WTC11 (cell line): ENCODE measurements at regions not wholly inside any gene's neighbourhood (a gene's known extent, or its start where the extent isn't known, plus 50 kb on each side); places are given as distances from the start of the nearest gene placed in this dataset.

Source experiments
- ATAC-seq: fragments of 200-7000 bp; cut with Tn5 transposase; 2 replicates; pipeline ENCODE4 v1.10.0; 2021; ENCODE audit warnings: mild to moderate bottlenecking, moderate library complexity
- CTCF ChIA-PET: fragments of 300-600 bp; sonication (Branson Sonifier 250); formaldehyde crosslinking; loops from one replicate; lab custom pipeline; 2021; ENCODE audit warnings: antibody characterized with exemption; lab: Charles Lee
- POLR2A ChIA-PET: fragments of 350-600 bp; sonication (Branson Sonifier 250); formaldehyde crosslinking; loops from one replicate; lab custom pipeline; 2021; ENCODE audit warnings: antibody characterized with exemption; lab: Charles Lee
- DNase-seq: peaks from one replicate; pipeline ENCODE4 v3.0.0; 2021; ENCODE audit warnings: low spot score
- H3K27ac Mint-ChIP-seq: 2 replicates; pipeline ENCODE4 v1.8.0; 2021; ENCODE audit warnings: mixed read lengths
- H3K27me3 Mint-ChIP-seq: 2 replicates; pipeline ENCODE4 v1.8.0; 2021; ENCODE audit warnings: low read depth, mild to moderate bottlenecking, moderate library complexity, mixed read lengths
- H3K36me3 Mint-ChIP-seq: 2 replicates; pipeline ENCODE4 v1.8.0; 2021; ENCODE audit warnings: mixed read lengths
- H3K4me1 Mint-ChIP-seq: 2 replicates; pipeline ENCODE4 v1.8.0; 2022; ENCODE audit warnings: mixed read lengths
- H3K4me3 Mint-ChIP-seq: 2 replicates; pipeline ENCODE4 v1.8.0; 2021; ENCODE audit warnings: mild to moderate bottlenecking, moderate library complexity, mixed read lengths
- H3K9me3 Mint-ChIP-seq: 2 replicates; pipeline ENCODE4 v1.8.0; 2021; ENCODE audit warnings: mixed read lengths
- ARID4B ChIP-seq: sonication (generic); formaldehyde crosslinking; IDR thresholded peaks from 2 replicates; pipeline ENCODE4 v1.8.0; 2023; ENCODE audit warnings: missing genetic modification reagents, mild to moderate bottlenecking, borderline replicate concordance
- CDX4 ChIP-seq: fragments of 250-450 bp; sonication (Bioruptor Pico); IDR thresholded peaks from 2 replicates; pipeline ENCODE4 v1.9.0; 2021; ENCODE audit warnings: moderate library complexity, mild to moderate bottlenecking, inconsistent platforms, borderline replicate concordance
- CTCF ChIP-seq: fragments of 200-600 bp; IDR thresholded peaks from 2 replicates; pipeline ENCODE4 v1.8.0; 2022; ENCODE audit warnings: antibody characterized with exemption
- E2F4 ChIP-seq: sonication (generic); formaldehyde crosslinking; IDR thresholded peaks from 2 replicates; pipeline ENCODE4 v1.8.1; 2022; ENCODE audit warnings: low read depth, mild to moderate bottlenecking, moderate library complexity, missing genetic modification reagents, borderline replicate concordance
- IRF2 ChIP-seq: sonication (generic); formaldehyde crosslinking; IDR thresholded peaks from 2 replicates; pipeline ENCODE4 v1.8.0; 2022; ENCODE audit warnings: low read depth, missing genetic modification reagents, borderline replicate concordance
- PRRX2 ChIP-seq: fragments of 250-450 bp; sonication (Bioruptor Pico); IDR thresholded peaks from 2 replicates; pipeline ENCODE4 v1.8.0; 2021; ENCODE audit warnings: mild to moderate bottlenecking
- RORB ChIP-seq: fragments of 250-450 bp; sonication (Bioruptor Pico); IDR thresholded peaks from 2 replicates; pipeline ENCODE4 v1.9.0; 2021; ENCODE audit warnings: mild to moderate bottlenecking
- SMAD4 ChIP-seq: sonication (generic); formaldehyde crosslinking; IDR thresholded peaks from 2 replicates; pipeline ENCODE4 v1.8.0; 2022; ENCODE audit warnings: mild to moderate bottlenecking, missing genetic modification reagents
- TP53 ChIP-seq: sonication (generic); formaldehyde crosslinking; IDR thresholded peaks from 2 replicates; pipeline ENCODE4 v1.8.1; 2023; ENCODE audit warnings: mild to moderate bottlenecking, missing genetic modification reagents
- ZNF138 ChIP-seq: sonication (generic); formaldehyde crosslinking; conservative IDR thresholded peaks from 2 replicates; pipeline ENCODE4 v1.8.1; 2022; ENCODE audit warnings: mild to moderate bottlenecking, moderate library complexity, missing genetic modification reagents
- ZNF219 ChIP-seq: sonication (generic); formaldehyde crosslinking; IDR thresholded peaks from 2 replicates; pipeline ENCODE4 v1.8.0; 2023; ENCODE audit warnings: missing genetic modification reagents, mild to moderate bottlenecking, borderline replicate concordance
- TF ChIP-seq, protein P1 (sequence below): sonication (generic); formaldehyde crosslinking; IDR thresholded peaks from 2 replicates; pipeline ENCODE4 v1.8.1; 2023; ENCODE audit warnings: mild to moderate bottlenecking, missing genetic modification reagents, borderline replicate concordance
- TF ChIP-seq, protein P2 (sequence below): sonication (generic); formaldehyde crosslinking; IDR thresholded peaks from 2 replicates; pipeline ENCODE4 v1.8.1; 2023; ENCODE audit warnings: mild to moderate bottlenecking, missing genetic modification reagents, moderate library complexity
- TF ChIP-seq, protein P3 (sequence below): sonication (generic); formaldehyde crosslinking; IDR thresholded peaks from 2 replicates; pipeline ENCODE4 v1.8.0; 2022; ENCODE audit warnings: missing genetic modification reagents

DNA sequence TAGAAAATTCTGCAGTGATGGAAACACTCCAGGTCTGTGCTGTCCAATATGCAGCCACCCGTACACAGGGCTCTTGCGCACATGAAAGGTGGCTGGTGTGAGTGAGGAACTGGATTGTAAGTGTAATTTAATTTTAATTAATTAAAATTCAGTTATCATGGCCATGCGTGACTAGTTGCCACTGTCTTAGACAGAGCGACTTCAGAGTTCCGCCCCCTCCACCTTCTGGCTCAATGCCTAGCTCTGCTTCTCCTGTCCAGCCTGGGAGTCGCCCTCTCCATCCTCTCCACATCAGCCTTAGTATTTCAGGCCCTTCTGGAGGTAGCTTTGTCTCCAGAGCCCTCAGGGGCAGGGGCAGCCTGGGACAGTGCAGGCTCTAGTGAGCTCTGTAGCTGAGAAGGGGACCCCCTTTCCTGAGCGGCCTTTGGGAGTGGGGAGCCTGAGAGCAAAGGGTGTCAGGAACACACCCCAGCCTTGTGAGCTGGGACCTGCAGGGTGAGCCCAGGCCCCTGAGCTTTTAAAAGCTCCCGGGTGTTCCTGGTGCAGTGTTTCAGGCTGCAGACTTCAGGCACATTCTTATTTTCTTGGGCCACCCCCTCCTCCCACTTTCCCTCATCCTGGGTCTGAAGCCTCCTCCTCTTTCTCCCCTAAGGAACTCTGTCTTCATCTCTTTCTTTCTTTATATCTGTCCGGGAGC is 99.4 kb downstream of the IRF8 start:
- no peak for ATAC-seq
- H3K4me1 Mint-ChIP-seq, result no peaks in the 10 kb centered on the region
- no peaks in the 10 kb centered on the region for H3K36me3 Mint-ChIP-seq
- ChIA-PET CTCF (interaction anchor here (1.1 to 2.8 kb wide), 3 partner anchors 18 to 179 kb away, joined by 3 to 12 read pairs (median 9); no protein-coding TSS in a partner anchor), POLR2A (no interaction called here)
- TF ChIP-seq ZNF219 (CRISPR knock-in tag) (no peak), RORB (CRISPR knock-in tag) (no peak), E2F4 (CRISPR knock-in tag) (no peak), ZNF138 (CRISPR knock-in tag) (no peak), PRRX2 (CRISPR knock-in tag) (no peak)
- TF ChIP-seq, protein P1, sequence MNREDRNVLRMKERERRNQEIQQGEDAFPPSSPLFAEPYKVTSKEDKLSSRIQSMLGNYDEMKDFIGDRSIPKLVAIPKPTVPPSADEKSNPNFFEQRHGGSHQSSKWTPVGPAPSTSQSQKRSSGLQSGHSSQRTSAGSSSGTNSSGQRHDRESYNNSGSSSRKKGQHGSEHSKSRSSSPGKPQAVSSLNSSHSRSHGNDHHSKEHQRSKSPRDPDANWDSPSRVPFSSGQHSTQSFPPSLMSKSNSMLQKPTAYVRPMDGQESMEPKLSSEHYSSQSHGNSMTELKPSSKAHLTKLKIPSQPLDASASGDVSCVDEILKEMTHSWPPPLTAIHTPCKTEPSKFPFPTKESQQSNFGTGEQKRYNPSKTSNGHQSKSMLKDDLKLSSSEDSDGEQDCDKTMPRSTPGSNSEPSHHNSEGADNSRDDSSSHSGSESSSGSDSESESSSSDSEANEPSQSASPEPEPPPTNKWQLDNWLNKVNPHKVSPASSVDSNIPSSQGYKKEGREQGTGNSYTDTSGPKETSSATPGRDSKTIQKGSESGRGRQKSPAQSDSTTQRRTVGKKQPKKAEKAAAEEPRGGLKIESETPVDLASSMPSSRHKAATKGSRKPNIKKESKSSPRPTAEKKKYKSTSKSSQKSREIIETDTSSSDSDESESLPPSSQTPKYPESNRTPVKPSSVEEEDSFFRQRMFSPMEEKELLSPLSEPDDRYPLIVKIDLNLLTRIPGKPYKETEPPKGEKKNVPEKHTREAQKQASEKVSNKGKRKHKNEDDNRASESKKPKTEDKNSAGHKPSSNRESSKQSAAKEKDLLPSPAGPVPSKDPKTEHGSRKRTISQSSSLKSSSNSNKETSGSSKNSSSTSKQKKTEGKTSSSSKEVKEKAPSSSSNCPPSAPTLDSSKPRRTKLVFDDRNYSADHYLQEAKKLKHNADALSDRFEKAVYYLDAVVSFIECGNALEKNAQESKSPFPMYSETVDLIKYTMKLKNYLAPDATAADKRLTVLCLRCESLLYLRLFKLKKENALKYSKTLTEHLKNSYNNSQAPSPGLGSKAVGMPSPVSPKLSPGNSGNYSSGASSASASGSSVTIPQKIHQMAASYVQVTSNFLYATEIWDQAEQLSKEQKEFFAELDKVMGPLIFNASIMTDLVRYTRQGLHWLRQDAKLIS (CRISPR knock-in tag), result no peak
- TF ChIP-seq, all 79 proteins: peak for 0
- no peak overlapping the region for H3K4me3 Mint-ChIP-seq
- DNase-seq, result no peak
- H3K9me3 Mint-ChIP-seq, result no peaks in the 10 kb centered on the region
- no peak overlapping the region for H3K27ac Mint-ChIP-seq
- H3K27me3 Mint-ChIP-seq, result no peaks in the 10 kb centered on the region

DNA sequence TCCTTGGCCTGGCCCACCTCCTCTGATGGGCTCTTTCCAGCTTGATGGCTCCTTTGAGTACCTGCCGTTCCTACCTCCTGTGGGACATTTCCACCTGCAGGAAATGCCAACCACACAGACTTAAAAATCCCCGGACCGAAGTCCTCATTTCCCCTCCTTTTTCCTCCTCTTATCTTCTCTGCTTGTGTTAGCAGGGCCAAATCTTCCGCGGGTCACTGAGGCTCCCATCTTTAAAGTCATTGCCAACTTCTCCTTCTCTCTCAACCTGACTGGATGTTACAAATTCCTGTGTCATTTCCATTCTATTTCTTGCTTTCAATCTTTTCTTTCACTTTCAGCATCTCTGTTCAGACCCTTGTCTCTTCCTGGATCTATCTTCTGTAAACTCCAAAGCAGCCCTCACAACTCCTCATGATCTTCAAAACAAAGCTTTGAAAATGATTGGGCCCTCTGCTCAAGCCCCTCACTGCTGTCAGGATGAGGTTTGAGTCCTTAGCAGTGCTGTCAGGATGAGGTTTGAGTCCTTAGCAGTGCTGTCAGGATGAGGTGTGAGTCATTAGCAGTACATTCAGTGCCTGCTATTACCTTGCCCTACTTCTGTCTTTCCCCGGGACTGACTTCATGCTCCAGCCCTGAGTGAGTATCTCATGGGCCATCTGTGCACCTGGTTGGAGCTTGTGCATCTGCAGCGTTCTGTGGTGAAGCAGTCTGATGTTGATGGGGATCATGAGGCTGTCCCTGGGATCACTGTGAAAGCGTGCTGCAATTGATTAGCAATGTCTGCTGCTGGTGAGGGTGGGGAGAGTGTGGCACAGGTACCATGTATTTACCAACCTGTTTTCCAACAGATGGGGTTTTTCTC is 100.1 kb downstream of the IRF8 start:
- H3K27ac Mint-ChIP-seq, result no peak overlapping the region
- DNase-seq (no peak), ATAC-seq (no peak)
- ChIA-PET POLR2A (no interaction called here), CTCF (interaction anchor here (1.1 to 2.8 kb wide), 2 partner anchors 17 to 180 kb away, joined by 3 to 12 read pairs; no protein-coding TSS in a partner anchor)
- no peaks in the 10 kb centered on the region for H3K27me3 Mint-ChIP-seq
- no peaks in the 10 kb centered on the region for H3K9me3 Mint-ChIP-seq
- no peaks in the 10 kb centered on the region for H3K36me3 Mint-ChIP-seq
- H3K4me1 Mint-ChIP-seq, result no peaks in the 10 kb centered on the region
- H3K4me3 Mint-ChIP-seq, result no peak overlapping the region
- TF ChIP-seq, protein P2, sequence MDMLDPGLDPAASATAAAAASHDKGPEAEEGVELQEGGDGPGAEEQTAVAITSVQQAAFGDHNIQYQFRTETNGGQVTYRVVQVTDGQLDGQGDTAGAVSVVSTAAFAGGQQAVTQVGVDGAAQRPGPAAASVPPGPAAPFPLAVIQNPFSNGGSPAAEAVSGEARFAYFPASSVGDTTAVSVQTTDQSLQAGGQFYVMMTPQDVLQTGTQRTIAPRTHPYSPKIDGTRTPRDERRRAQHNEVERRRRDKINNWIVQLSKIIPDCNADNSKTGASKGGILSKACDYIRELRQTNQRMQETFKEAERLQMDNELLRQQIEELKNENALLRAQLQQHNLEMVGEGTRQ (CRISPR knock-in tag), result no peak
- TF ChIP-seq ARID4B (CRISPR knock-in tag), result no peak
- no peak for TF ChIP-seq CDX4 (CRISPR knock-in tag)
- no peak for TF ChIP-seq CTCF
- TF ChIP-seq IRF2 (CRISPR knock-in tag), result no peak
- no peak for TF ChIP-seq RORB (CRISPR knock-in tag)
- TF ChIP-seq, protein P3, sequence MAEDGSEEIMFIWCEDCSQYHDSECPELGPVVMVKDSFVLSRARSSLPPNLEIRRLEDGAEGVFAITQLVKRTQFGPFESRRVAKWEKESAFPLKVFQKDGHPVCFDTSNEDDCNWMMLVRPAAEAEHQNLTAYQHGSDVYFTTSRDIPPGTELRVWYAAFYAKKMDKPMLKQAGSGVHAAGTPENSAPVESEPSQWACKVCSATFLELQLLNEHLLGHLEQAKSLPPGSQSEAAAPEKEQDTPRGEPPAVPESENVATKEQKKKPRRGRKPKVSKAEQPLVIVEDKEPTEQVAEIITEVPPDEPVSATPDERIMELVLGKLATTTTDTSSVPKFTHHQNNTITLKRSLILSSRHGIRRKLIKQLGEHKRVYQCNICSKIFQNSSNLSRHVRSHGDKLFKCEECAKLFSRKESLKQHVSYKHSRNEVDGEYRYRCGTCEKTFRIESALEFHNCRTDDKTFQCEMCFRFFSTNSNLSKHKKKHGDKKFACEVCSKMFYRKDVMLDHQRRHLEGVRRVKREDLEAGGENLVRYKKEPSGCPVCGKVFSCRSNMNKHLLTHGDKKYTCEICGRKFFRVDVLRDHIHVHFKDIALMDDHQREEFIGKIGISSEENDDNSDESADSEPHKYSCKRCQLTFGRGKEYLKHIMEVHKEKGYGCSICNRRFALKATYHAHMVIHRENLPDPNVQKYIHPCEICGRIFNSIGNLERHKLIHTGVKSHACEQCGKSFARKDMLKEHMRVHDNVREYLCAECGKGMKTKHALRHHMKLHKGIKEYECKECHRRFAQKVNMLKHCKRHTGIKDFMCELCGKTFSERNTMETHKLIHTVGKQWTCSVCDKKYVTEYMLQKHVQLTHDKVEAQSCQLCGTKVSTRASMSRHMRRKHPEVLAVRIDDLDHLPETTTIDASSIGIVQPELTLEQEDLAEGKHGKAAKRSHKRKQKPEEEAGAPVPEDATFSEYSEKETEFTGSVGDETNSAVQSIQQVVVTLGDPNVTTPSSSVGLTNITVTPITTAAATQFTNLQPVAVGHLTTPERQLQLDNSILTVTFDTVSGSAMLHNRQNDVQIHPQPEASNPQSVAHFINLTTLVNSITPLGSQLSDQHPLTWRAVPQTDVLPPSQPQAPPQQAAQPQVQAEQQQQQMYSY (CRISPR knock-in tag), result no peak
- no peak for TF ChIP-seq SMAD4 (CRISPR knock-in tag)
- TF ChIP-seq TP53, result no peak
- TF ChIP-seq ZNF138 (CRISPR knock-in tag), result no peak
